Cerebellar nuclear complex (tissue), 1 donor: ENCODE measurements at regions not wholly inside any gene's neighbourhood (a gene's known extent, or its start where the extent isn't known, plus 50 kb on each side); places are given as distances from the start of the nearest gene placed in this dataset.

ENCODE experiments used
- DNase-seq, 2 experiments: peaks; one replicate each; lab custom pipeline; 2025; lab: John Stamatoyannopoulos, UW

GRCh38 chrX:9317176-9317575, 147.7 kb upstream of the TBL1X start:
- DNase-seq: no peak

GRCh38 chrX:9318213-9318612, 146.6 kb upstream of the TBL1X start:
- DNase-seq: no peak

GRCh38 chrX:9318766-9319165, 146.1 kb upstream of the TBL1X start:
- peak in 1 of 2 experiments; percentile 17 for DNase-seq

- DNase-seq: no peak
Observed at GRCh38 chrX:9320940-9321339, 143.9 kb upstream of the TBL1X start.

- no peak for DNase-seq
Observed at GRCh38 chrX:9324676-9325075, 140.2 kb upstream of the TBL1X start.

- no peak for DNase-seq
Observed at GRCh38 chrX:9326369-9326768, 138.5 kb upstream of the TBL1X start.

- no peak for DNase-seq
Observed at GRCh38 chrX:9327086-9327746, 137.6 kb upstream of the TBL1X start.

- no peak for DNase-seq
Observed at GRCh38 chrX:9327747-9328145, 137.1 kb upstream of the TBL1X start.

- no peak for DNase-seq
Observed at GRCh38 chrX:9329056-9329455, 135.8 kb upstream of the TBL1X start.

- no peak for DNase-seq
Observed at GRCh38 chrX:9330249-9330982, 134.4 kb upstream of the TBL1X start.

GRCh38 chrX:9333873-9334560, 130.8 kb upstream of the TBL1X start:
- no peak for DNase-seq

GRCh38 chrX:9335251-9335650, 129.6 kb upstream of the TBL1X start:
- DNase-seq: no peak

- DNase-seq: no peak
Observed at GRCh38 chrX:9336456-9336855, 128.4 kb upstream of the TBL1X start.

- peak; percentile 9 to 70 for DNase-seq
Observed at GRCh38 chrX:9337046-9337445, 127.8 kb upstream of the TBL1X start.

GRCh38 chrX:9338986-9339385, 125.9 kb upstream of the TBL1X start:
- no peak for DNase-seq

- no peak for DNase-seq
Observed at GRCh38 chrX:9339603-9340491, 125.0 kb upstream of the TBL1X start.

GRCh38 chrX:9340598-9341290, 124.1 kb upstream of the TBL1X start:
- no peak for DNase-seq

- no peak for DNase-seq
Observed at GRCh38 chrX:9341291-9342201, 123.3 kb upstream of the TBL1X start.

- no peak for DNase-seq
Observed at GRCh38 chrX:9342561-9343051, 122.3 kb upstream of the TBL1X start.

- no peak for DNase-seq
Observed at GRCh38 chrX:9343971-9344370, 120.9 kb upstream of the TBL1X start.
